HG02588 (cell line): ENCODE measurements at regions not wholly inside any gene's neighbourhood (a gene's known extent, or its start where the extent isn't known, plus 50 kb on each side); places are given as distances from the start of the nearest gene placed in this dataset.
"Not testable (repeated sequence)": the region's sequence is repeated elsewhere in the genome, so short reads cannot be mapped to it uniquely, and the experiment has no call there.

Experiments used
- ATAC-seq: cut with Tn5 transposase; IDR thresholded peaks from one replicate; pipeline ENCODE4 v1.9.1; 2021; ENCODE audit warnings: mild to moderate bottlenecking, moderate library complexity; ENCODE audit not compliant: unreplicated experiment

DNA sequence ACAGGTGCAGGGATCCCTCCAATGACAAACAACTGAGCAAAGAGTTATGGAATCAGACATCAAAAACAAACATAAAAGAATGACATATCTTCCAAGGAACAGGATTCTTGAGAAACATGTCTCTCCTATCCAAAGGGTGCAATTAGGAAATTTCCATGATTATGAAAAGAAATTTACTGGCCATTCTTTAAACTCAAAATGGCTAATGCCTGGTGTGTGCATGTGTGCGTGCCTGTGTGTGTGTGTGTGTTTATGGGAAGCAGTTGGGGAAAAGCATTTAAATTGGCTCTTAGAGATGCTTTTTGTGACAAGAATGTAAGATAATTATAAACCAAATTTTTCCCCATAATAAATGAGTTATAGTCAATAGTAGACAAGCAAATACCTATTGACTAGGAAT is 320.5 kb upstream of the THBS1 start:
- no peak for ATAC-seq

DNA sequence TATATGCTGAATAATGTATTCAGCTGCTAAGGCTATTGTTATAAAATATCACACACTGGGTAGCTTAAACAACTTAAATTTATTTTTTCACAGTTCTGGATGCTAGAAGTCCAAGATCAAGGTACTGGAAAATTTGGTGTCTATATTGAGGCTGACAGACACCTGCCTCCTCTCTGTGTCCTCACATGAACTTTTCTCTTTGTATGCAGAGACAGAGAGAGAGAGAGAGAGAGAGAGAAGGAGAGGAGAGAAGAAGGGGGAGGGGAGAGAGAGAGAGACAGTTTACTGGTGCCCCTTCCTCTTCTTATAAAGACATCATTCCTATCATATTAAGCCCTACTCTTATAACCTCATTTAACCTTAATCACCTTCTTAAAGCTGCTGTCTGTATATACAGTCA is 320.1 kb upstream of the THBS1 start:
- no peak for ATAC-seq

- not testable (repeated sequence) for ATAC-seq
Observed at GRCh38 chr15:39261397-39262183, 319.3 kb upstream of the THBS1 start.

DNA sequence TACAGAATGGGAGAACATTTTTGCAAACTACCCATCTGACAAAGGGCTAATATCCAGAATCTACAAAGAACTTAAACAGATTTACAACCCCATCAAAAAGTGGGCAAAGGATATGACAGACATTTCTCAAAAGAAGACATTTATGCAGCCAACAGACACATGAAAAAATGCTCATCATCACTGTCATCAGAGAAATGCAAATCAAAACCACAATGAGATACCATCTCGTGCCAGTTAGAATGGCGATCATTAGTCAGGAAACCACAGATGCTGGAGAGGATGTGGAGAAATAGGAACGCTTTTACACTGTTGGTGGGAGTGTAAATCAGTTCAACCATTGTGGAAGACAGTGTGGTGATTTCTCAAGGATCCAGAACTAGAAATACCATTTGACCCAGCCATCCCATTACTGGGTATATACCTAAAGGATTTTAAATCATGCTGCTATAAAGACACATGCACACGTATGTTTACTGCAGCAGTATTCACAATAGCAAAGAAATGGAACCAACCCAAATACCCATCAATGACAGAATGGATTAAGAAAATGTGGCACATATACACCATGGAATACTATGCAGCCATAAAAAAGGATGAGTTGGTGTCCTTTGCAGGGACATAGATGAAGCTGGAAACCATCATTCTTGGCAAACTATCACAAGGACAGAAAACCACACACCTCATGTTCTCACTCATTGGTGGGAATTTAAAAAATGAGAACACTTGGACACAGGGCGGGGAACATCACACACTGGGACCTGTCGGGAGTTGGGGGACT is 317.7 kb upstream of the THBS1 start:
- ATAC-seq, result not testable (repeated sequence)

DNA sequence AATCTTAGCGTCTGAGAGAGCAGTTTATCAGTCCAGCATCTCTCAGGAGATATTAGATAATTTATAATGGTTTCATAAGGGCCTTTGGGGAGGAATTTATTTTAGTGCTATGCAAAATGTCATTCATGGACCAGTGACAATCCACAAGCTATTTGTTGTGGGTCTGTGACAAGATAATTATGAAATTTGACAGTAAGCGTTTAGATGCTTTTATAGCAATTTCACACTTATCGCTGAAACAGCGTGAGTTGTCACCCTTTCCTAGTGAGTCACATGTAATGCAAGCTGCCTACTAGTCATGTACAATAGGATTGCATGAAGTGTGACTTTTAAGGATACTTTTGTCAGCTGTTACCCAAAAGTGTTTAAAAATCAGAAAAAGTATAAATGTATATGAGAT is 315.6 kb upstream of the THBS1 start:
- no peak for ATAC-seq

- ATAC-seq, result no peak
Observed at GRCh38 chr15:39266890-39267289, 314.0 kb upstream of the THBS1 start.

GRCh38 chr15:39267685-39268084 is 313.2 kb upstream of the THBS1 start:
- ATAC-seq, result no peak

GRCh38 chr15:39269352-39269751 is 311.5 kb upstream of the THBS1 start:
- no peak for ATAC-seq

GRCh38 chr15:39269821-39270220 is 311.1 kb upstream of the THBS1 start:
- ATAC-seq, result no peak

DNA sequence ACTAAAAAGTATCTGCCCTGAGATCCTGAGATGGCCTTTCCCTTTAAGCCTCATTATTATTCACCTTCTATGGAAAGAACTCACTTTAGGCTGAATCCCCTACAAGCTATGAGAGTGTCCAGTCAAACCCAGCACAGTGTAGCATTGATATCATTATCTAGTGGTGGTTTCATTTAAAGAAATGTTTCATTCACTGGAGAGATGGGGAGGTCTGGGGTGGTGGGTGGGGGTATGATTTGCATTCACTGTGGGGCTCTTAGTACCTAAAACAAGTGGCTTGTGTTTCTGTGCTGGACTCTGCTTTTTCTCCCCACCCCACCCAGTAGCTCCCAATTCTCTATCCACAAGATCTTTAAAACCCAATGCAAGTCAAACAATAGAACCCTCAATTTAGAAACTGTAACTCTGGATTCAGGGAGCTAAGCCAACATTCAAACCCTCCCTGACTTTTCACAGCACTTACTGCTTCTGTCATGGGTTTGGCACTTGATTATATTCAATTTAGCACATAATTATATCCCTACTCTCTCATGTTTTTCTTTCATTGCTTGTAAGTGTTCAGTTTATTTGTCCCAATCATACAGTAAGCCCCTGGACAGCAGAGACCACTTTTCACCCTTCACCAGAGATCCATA is 310.5 kb upstream of the THBS1 start:
- no peak for ATAC-seq

DNA sequence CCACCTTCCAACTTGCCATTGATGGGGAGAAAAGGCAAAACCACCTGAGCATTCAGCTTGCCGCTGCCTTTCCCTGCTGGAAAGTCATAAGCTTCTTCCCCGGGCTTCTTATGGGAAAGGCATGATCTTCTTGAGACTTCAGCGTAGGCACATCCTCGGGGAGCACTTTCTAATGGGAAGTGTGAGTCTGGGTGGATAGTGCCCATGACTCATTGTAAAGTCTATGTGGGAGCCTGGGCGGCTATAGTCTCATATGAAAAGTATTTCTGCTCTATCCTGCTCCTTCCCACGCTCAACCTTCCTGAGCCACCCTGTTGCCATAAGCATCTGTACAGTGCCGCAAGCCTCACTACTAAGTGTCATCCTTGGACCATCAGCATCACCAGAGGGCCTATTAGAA is 309.9 kb upstream of the THBS1 start:
- no peak for ATAC-seq

- no peak for ATAC-seq
Observed at GRCh38 chr15:39272901-39273300, 308.0 kb upstream of the THBS1 start.

- no peak for ATAC-seq
Observed at GRCh38 chr15:39273717-39274411, 307.0 kb upstream of the THBS1 start.

- ATAC-seq, result no peak
Observed at GRCh38 chr15:39275066-39275465, 305.8 kb upstream of the THBS1 start.

GRCh38 chr15:39279311-39279710 is 301.6 kb upstream of the THBS1 start:
- no peak for ATAC-seq

DNA sequence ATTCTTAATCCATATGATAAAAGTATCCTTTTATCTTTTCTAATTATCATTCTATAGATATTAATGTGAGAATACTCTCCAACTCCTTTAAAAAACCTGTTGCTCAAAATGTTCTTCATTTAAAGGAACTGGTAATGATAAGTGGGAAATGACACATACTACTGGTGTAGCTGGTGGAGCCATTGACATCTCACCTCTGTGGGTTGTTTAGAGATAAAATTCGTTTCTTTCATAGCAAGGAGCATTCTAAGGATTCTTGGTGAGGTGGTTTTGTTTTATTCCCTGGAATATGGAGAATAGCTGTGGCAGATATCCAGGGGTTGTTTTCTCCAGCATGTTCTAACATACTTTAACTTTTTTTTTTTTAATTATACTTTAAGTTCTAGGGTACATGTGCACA is 299.8 kb upstream of the THBS1 start:
- no peak for ATAC-seq

- ATAC-seq, result no peak
Observed at GRCh38 chr15:39282663-39283208, 298.1 kb upstream of the THBS1 start.

- no peak for ATAC-seq
Observed at GRCh38 chr15:39283531-39283930, 297.3 kb upstream of the THBS1 start.

DNA sequence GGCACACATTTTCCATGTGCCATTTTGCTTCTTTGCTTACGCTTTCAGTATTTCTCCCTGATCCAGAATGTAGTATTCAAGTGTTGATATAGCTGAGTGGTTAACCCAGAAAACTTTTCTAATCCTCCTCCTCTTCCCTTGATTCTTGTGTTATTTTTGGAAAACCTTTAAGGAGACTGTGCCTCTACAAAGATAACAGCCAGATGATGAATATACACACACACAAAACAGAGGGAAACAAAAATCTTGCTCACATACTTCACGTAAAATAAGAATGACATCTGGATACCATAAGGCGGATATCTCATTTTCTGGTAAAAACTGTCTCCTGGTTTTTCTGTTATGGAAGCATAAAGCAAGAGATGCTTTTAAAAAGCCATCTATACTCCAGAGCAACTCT is 295.8 kb upstream of the THBS1 start:
- ATAC-seq, result no peak

DNA sequence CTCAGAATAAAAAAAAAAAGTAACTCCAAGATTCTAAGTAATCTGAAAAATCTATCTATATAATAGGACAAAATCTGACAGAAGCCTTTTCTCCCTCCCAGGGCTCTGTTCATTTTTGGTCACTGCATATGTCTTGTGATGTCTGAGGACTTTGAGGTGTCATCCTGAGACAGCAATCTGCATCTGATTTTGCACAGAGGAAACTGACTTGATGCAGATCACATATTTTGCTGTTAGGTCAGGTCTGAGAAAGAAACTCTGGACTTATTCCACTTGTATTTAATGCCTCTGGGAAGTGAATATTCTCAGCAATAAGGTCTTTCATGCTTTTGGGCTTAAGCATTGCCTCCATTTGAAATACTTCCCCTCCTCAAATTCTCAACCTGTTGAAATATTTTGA is 295.2 kb upstream of the THBS1 start:
- ATAC-seq, result no peak

DNA sequence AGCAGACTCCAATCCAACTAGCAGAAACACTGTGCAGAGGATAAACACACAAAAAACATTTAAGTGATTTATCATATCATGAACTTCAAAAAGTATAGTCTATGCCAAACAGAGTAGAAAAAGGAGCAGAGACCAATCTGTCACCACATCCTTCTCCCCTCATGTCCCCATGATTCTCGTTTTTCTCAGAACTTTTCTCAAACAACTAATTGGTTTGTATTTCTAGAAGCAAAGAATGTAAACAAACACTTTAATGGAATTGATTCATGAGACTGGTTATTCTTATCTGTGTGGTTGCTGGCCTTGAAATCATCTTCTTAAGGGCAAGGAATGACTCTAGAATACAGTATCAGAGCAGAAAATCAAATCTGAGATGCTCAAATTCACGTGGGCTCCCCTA is 294.2 kb upstream of the THBS1 start:
- ATAC-seq, result no peak
